Esophagus muscularis mucosa (tissue), 4 donors: ENCODE measurements at regions not wholly inside any gene's neighbourhood (a gene's known extent, or its start where the extent isn't known, plus 50 kb on each side); places are given as distances from the start of the nearest gene placed in this dataset.

Source experiments
- CTCF ChIP-seq, 3 experiments: fragments of 200-600 bp in 2 of 3; fragments of 450-650 bp in 1 of 3; sonication (generic) in 2 of 3; IDR thresholded peaks; one replicate each; pipeline ENCODE4 v1.5.1; 2017 to 2019; ENCODE audit warnings: antibody characterized with exemption in 3 of 3, mild to moderate bottlenecking in 2 of 3, moderate library complexity in 1 of 3
- EP300 ChIP-seq: sonication (generic); formaldehyde crosslinking; IDR thresholded peaks from one replicate; pipeline ENCODE4 v1.6.1; 2017; ENCODE audit warnings: antibody characterized with exemption
- POLR2A ChIP-seq: fragments of 450-650 bp; IDR thresholded peaks from one replicate; pipeline ENCODE4 v1.6.1; 2017; ENCODE audit warnings: antibody characterized with exemption, moderate library complexity, mild to moderate bottlenecking, low read depth
- POLR2AphosphoS5 ChIP-seq, 2 donors: sonication (generic); formaldehyde crosslinking; IDR thresholded peaks; one replicate each; pipeline ENCODE4 v1.6.1; 2017; ENCODE audit warnings: antibody characterized with exemption in 2 of 2

GRCh38 chr7:106421181-106421762, 136.5 kb upstream of the NAMPT start:
- TF ChIP-seq CTCF (IDR thresholded peaks at IDR 0.05) (no peak), POLR2A (no peak), POLR2AphosphoS5 (IDR thresholded peaks at IDR 0.05) (peak; percentile 71 to 77), EP300 (peak; percentile 71)
